PC-9 (cell line): ENCODE measurements at regions not wholly inside any gene's neighbourhood (a gene's known extent, or its start where the extent isn't known, plus 50 kb on each side); places are given as distances from the start of the nearest gene placed in this dataset.

Source experiments
- EZH2 ChIP-seq: fragments of 200-600 bp; sonication (generic); IDR thresholded peaks from 2 replicates; pipeline ENCODE4 v1.8.0; 2017; ENCODE audit warnings: antibody characterized with exemption, low read depth
- TF ChIP-seq, protein P1 (sequence below): fragments of 200-600 bp; sonication (generic); conservative IDR thresholded peaks from 2 replicates; pipeline ENCODE4 v1.6.1; 2017; ENCODE audit warnings: mixed run types, antibody characterized with exemption, mild to moderate bottlenecking, moderate library complexity

DNA sequence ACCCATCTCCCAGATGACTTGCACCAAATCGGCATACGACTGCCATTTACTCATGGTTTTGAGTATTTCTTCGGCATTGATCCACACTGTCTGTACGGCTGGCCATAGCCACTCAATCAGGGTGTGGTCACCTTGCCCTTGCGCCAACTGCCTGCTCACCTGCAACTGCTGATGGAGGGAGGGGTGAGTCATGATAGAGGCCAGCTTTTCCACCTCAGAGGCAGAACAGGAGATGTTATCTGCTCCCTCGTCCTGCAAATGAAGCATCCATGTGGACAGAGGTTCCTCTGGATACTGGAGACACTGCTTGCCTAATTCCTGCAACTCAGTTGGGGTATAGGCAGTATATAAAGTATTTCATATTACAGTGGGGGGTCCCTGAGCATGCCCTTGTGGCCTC, 85.6 kb upstream of the ATP10B start:
- TF ChIP-seq, protein P1, sequence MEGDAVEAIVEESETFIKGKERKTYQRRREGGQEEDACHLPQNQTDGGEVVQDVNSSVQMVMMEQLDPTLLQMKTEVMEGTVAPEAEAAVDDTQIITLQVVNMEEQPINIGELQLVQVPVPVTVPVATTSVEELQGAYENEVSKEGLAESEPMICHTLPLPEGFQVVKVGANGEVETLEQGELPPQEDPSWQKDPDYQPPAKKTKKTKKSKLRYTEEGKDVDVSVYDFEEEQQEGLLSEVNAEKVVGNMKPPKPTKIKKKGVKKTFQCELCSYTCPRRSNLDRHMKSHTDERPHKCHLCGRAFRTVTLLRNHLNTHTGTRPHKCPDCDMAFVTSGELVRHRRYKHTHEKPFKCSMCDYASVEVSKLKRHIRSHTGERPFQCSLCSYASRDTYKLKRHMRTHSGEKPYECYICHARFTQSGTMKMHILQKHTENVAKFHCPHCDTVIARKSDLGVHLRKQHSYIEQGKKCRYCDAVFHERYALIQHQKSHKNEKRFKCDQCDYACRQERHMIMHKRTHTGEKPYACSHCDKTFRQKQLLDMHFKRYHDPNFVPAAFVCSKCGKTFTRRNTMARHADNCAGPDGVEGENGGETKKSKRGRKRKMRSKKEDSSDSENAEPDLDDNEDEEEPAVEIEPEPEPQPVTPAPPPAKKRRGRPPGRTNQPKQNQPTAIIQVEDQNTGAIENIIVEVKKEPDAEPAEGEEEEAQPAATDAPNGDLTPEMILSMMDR, result no peak
- TF ChIP-seq EZH2, result no peak
